ENCODE measurements at regions not wholly inside any gene's neighbourhood (a gene's known extent, or its start where the extent isn't known, plus 50 kb on each side); places are given as distances from the start of the nearest gene placed in this dataset.
"Not testable (repeated sequence)": the region's sequence is repeated elsewhere in the genome, so short reads cannot be mapped to it uniquely, and the experiment has no call there.

- no peak for DNase-seq (ENCODE audit: low read depth)
Observed at GRCh38 chr7:116340943-116341907, 130.9 kb downstream of the TES start.

GRCh38 chr7:116342125-116342524 lies 131.8 kb downstream of the TES start:
- no peak for DNase-seq (ENCODE audit: low read depth)

- DNase-seq (ENCODE audit: low read depth): no peak
Observed at GRCh38 chr7:116347151-116347832, 137.0 kb downstream of the TES start.

GRCh38 chr7:116348346-116348745 lies 138.0 kb downstream of the TES start:
- no peak for DNase-seq (ENCODE audit: low read depth)

GRCh38 chr7:116351966-116352365 lies 141.6 kb downstream of the TES start:
- no peak for DNase-seq (ENCODE audit: low read depth)

GRCh38 chr7:116353647-116354046 lies 143.3 kb downstream of the TES start:
- peak; percentile 37 for DNase-seq (ENCODE audit: low read depth)

- DNase-seq (ENCODE audit: low read depth): peak; percentile 55
Observed at GRCh38 chr7:116354171-116354545, 143.8 kb downstream of the TES start.

- DNase-seq (ENCODE audit: low read depth): peak; percentile 100
Observed at GRCh38 chr7:116354546-116355423, 144.4 kb downstream of the TES start.

GRCh38 chr7:116355424-116355765 lies 144.1 kb upstream of the CAV2 start:
- DNase-seq (ENCODE audit: low read depth): no peak

- peak; percentile 20 for DNase-seq (ENCODE audit: low read depth)
Observed at GRCh38 chr7:116356333-116356965, 143.1 kb upstream of the CAV2 start.

GRCh38 chr7:116356979-116357378 lies 142.6 kb upstream of the CAV2 start:
- DNase-seq (ENCODE audit: low read depth): peak; percentile 63

GRCh38 chr7:116357781-116358670 lies 141.5 kb upstream of the CAV2 start:
- peak; percentile 71 for DNase-seq (ENCODE audit: low read depth)

- DNase-seq (ENCODE audit: low read depth): no peak
Observed at GRCh38 chr7:116361767-116362166, 137.8 kb upstream of the CAV2 start.

- DNase-seq (ENCODE audit: low read depth): no peak
Observed at GRCh38 chr7:116363637-116364432, 135.7 kb upstream of the CAV2 start.

- DNase-seq (ENCODE audit: low read depth): no peak
Observed at GRCh38 chr7:116364469-116364868, 135.1 kb upstream of the CAV2 start.

GRCh38 chr7:116365797-116366196 lies 133.7 kb upstream of the CAV2 start:
- DNase-seq (ENCODE audit: low read depth): no peak

- DNase-seq (ENCODE audit: low read depth): no peak
Observed at GRCh38 chr7:116367171-116367813, 132.2 kb upstream of the CAV2 start.

GRCh38 chr7:116368965-116369364 lies 130.6 kb upstream of the CAV2 start:
- peak; percentile 9 for DNase-seq (ENCODE audit: low read depth)

GRCh38 chr7:116371536-116371935 lies 128.0 kb upstream of the CAV2 start:
- not testable (repeated sequence) for DNase-seq (ENCODE audit: low read depth)
